ENCODE measurements at regions not wholly inside any gene's neighbourhood (a gene's known extent, or its start where the extent isn't known, plus 50 kb on each side); places are given as distances from the start of the nearest gene placed in this dataset.

GRCh38 chr14:104444159-104445030, 135.2 kb upstream of the C14orf180 start:
- DNase-seq = no peak

GRCh38 chr14:104445086-104445485, 134.5 kb upstream of the C14orf180 start:
- no peak for DNase-seq

- DNase-seq = no peak
Measured at GRCh38 chr14:104445832-104446381, 133.7 kb upstream of the C14orf180 start.

- DNase-seq = no peak
Measured at GRCh38 chr14:104446611-104447010, 133.0 kb upstream of the C14orf180 start.

- DNase-seq = no peak
Measured at GRCh38 chr14:104447750-104448149, 131.8 kb upstream of the C14orf180 start.

- DNase-seq = no peak
Measured at GRCh38 chr14:104448321-104448720, 131.2 kb upstream of the C14orf180 start.

GRCh38 chr14:104448721-104449120, 130.8 kb upstream of the C14orf180 start:
- DNase-seq = no peak

GRCh38 chr14:104450811-104451401, 128.7 kb upstream of the C14orf180 start:
- DNase-seq = no peak

- DNase-seq = no peak
Measured at GRCh38 chr14:104451474-104451873, 128.1 kb upstream of the C14orf180 start.

- DNase-seq = no peak
Measured at GRCh38 chr14:104458845-104459244, 120.7 kb upstream of the C14orf180 start.

- no peak for DNase-seq
Measured at GRCh38 chr14:104460791-104461651, 118.5 kb upstream of the C14orf180 start.

- DNase-seq = no peak
Measured at GRCh38 chr14:104461676-104462449, 117.7 kb upstream of the C14orf180 start.

GRCh38 chr14:104462651-104463630, 116.6 kb upstream of the C14orf180 start:
- no peak for DNase-seq

- DNase-seq = no peak
Measured at GRCh38 chr14:104464907-104465306, 114.7 kb upstream of the C14orf180 start.

- no peak for DNase-seq
Measured at GRCh38 chr14:104465482-104466390, 113.8 kb upstream of the C14orf180 start.

GRCh38 chr14:104467236-104467635, 112.3 kb upstream of the C14orf180 start:
- DNase-seq = no peak

GRCh38 chr14:104467641-104468040, 111.9 kb upstream of the C14orf180 start:
- DNase-seq = no peak

- DNase-seq = no peak
Measured at GRCh38 chr14:104469591-104469990, 110.0 kb upstream of the C14orf180 start.

- DNase-seq = no peak
Measured at GRCh38 chr14:104470588-104470987, 109.0 kb upstream of the C14orf180 start.

GRCh38 chr14:104471114-104471513, 108.5 kb upstream of the C14orf180 start:
- DNase-seq = no peak
